Left ventricle myocardium superior (tissue), 1 donor: ENCODE measurements at regions not wholly inside any gene's neighbourhood (a gene's known extent, or its start where the extent isn't known, plus 50 kb on each side); places are given as distances from the start of the nearest gene placed in this dataset.

Experiments
- ATAC-seq: fragments of 200-7000 bp; cut with Tn5 transposase; one replicate; pipeline ENCODE4 v1.9.1; 2020; ENCODE audit warnings: mild to moderate bottlenecking, moderate library complexity
- DNase-seq: peaks from one replicate; pipeline ENCODE4 v3.0.0-alpha.2; 2020
- intact Hi-C: fragments of 100-400 bp; cut with micrococcal nuclease; formaldehyde crosslinking; loops from one replicate; pipeline ENCODE4 v1.11.0; 2022
- donor health status: DM: no; HTN: yes; CAD: no; lungs with severe emphysema.

- DNase-seq (peak; percentile 13), ATAC-seq (no peak)
- intact Hi-C loops, result no loop called here
Observed at GRCh38 chr22:48849963-48850657, 977.6 kb downstream of the BRD1 start.

- ATAC-seq (no peak), DNase-seq (peak; percentile 8)
- intact Hi-C loops, result no loop called here
Observed at GRCh38 chr22:48849219-48849912, 978.3 kb downstream of the BRD1 start.

- intact Hi-C loops, result no loop called here
- DNase-seq (no peak), ATAC-seq (no peak)
Observed at GRCh38 chr22:48846200-48846599, 981.5 kb downstream of the BRD1 start.

GRCh38 chr22:48845356-48845936 is 982.2 kb downstream of the BRD1 start:
- intact Hi-C loops, result no loop called here
- ATAC-seq, result no peak
- peak; percentile 10 for DNase-seq

GRCh38 chr22:48844056-48844675 is 983.5 kb downstream of the BRD1 start:
- DNase-seq (peak; percentile 3), ATAC-seq (no peak)
- intact Hi-C loops, result no loop called here

GRCh38 chr22:48843640-48844039 is 984.0 kb downstream of the BRD1 start:
- ATAC-seq (no peak), DNase-seq (peak; percentile 7)
- intact Hi-C loops, result no loop called here

GRCh38 chr22:48842976-48843375 is 984.7 kb downstream of the BRD1 start:
- intact Hi-C loops, result no loop called here
- peak; percentile 2 for DNase-seq
- ATAC-seq, result no peak

GRCh38 chr22:48842583-48842945 is 985.1 kb downstream of the BRD1 start:
- intact Hi-C loops, result no loop called here
- ATAC-seq, result no peak
- peak; percentile 8 for DNase-seq

GRCh38 chr22:48841881-48842582 is 985.6 kb downstream of the BRD1 start:
- intact Hi-C loops, result no loop called here
- ATAC-seq (no peak), DNase-seq (peak; percentile 11)

- no peak for ATAC-seq
- DNase-seq, result peak; percentile 16
- intact Hi-C loops, result no loop called here
Observed at GRCh38 chr22:48840112-48840949, 987.3 kb downstream of the BRD1 start.

GRCh38 chr22:48838846-48839730 is 988.6 kb downstream of the BRD1 start:
- no peak for ATAC-seq
- peak; percentile 11 for DNase-seq
- intact Hi-C loops, result no loop called here

GRCh38 chr22:48838376-48838775 is 989.3 kb downstream of the BRD1 start:
- intact Hi-C loops, result no loop called here
- peak; percentile 14 for DNase-seq

GRCh38 chr22:48837341-48837935 is 990.2 kb downstream of the BRD1 start:
- DNase-seq (peak; percentile 9), ATAC-seq (no peak)
- intact Hi-C loops, result no loop called here

More at GRCh38 chr22:48838376-48838775, 989.3 kb downstream of the BRD1 start:
- no peak for ATAC-seq

GRCh38 chr22:48836673-48837340 is 990.9 kb downstream of the BRD1 start:
- intact Hi-C loops, result no loop called here
- ATAC-seq, result no peak
- peak; percentile 7 for DNase-seq

- ATAC-seq (no peak), DNase-seq (peak; percentile 17)
- intact Hi-C loops, result no loop called here
Observed at GRCh38 chr22:48835857-48836672, 991.6 kb downstream of the BRD1 start.

- ATAC-seq (no peak), DNase-seq (no peak)
- intact Hi-C loops, result no loop called here
Observed at GRCh38 chr22:48835364-48835763, 992.3 kb downstream of the BRD1 start.
